Body of pancreas (tissue), 4 donors: ENCODE measurements at regions not wholly inside any gene's neighbourhood (a gene's known extent, or its start where the extent isn't known, plus 50 kb on each side); places are given as distances from the start of the nearest gene placed in this dataset.

ENCODE experiments used
- ATAC-seq: fragments of 150-250 bp; one replicate; pipeline ENCODE4 v1.9.1; 2016
- DNase-seq, 4 donors: peaks; one replicate each; pipeline ENCODE4 v3.0.0-alpha.2; 2019
- H3K27ac ChIP-seq, 4 donors: fragments of 200-600 bp; sonication (generic); 1 replicate in 3 of 4; 2 replicates in 1 of 4; pipeline versions ENCODE4 v1.5.1 to v1.6.1; 2016 to 2019; ENCODE audit warnings: mild to moderate bottlenecking in 1 of 4, mixed read lengths in 1 of 4, moderate library complexity in 1 of 4
- H3K27me3 ChIP-seq, 2 donors: fragments of 200-600 bp; sonication (generic); one replicate each; pipeline ENCODE4 v1.6.0; 2016; ENCODE audit warnings: mild to moderate bottlenecking in 1 of 2
- H3K36me3 ChIP-seq, 2 donors: fragments of 200-600 bp; sonication (generic); replicated peaks in 1 of 2; 2 replicates each; pipeline ENCODE4 v1.5.1; 2016; ENCODE audit warnings: low read depth in 2 of 2; ENCODE audit not compliant: insufficient read depth in 1 of 2
- H3K4me1 ChIP-seq: fragments of 200-600 bp; sonication (generic); one replicate; pipeline ENCODE4 v1.6.0; 2016
- H3K4me3 ChIP-seq, 2 donors: fragments of 200-600 bp; sonication (generic); 1 replicate in 1 of 2; 2 replicates in 1 of 2; pipeline ENCODE4 v1.5.1; 2016 to 2019
- H3K9me3 ChIP-seq, 3 donors: fragments of 200-600 bp; sonication (generic); 1 replicate in 2 of 3; 2 replicates in 1 of 3; pipeline ENCODE4 v1.5.1; 2016
- CTCF ChIP-seq, 7 experiments: fragments of 450-650 bp in 4 of 7; fragments of 200-600 bp in 3 of 7; sonication (generic) in 3 of 7; IDR thresholded peaks; one replicate each; pipeline ENCODE4 v1.5.1; 2016 to 2019; ENCODE audit warnings: antibody characterized with exemption in 7 of 7
- POLR2A ChIP-seq, 3 donors: fragments of 450-650 bp; IDR thresholded peaks; one replicate each; pipeline ENCODE4 v1.6.1; 2016; ENCODE audit warnings: antibody characterized with exemption in 3 of 3, mild to moderate bottlenecking in 2 of 3
- WGBS, 2 donors: methylation state at CpG; one replicate each; pipeline ENCODE4 v1.1.5; 2017; 5-methylcytosine and 5-hydroxymethylcytosine counted together
- intact Hi-C: fragments of 100-400 bp; cut with DNase I; formaldehyde crosslinking; loops from one replicate; pipeline ENCODE4 v1.15.1; 2023

GRCh38 chr10:60518745-60519144 lies 129.1 kb upstream of the ANK3 start:
- Histone ChIP-seq H3K36me3 (no peaks in the 10 kb centered on the region), H3K27me3 (no peaks in the 10 kb centered on the region), H3K9me3 (no peaks in the 10 kb centered on the region), H3K27ac (no peak overlapping the region), H3K4me3 (no peak overlapping the region), H3K4me1 (peaks cover 11% of the 10 kb centered on the region)
- no peak for TF ChIP-seq CTCF (IDR thresholded peaks at IDR 0.05)
- no peak for TF ChIP-seq POLR2A (IDR thresholded peaks at IDR 0.05)
- DNase-seq (no peak), ATAC-seq (no peak)
- intact Hi-C loops: no loop called here
- WGBS, 2 donors: 81 to 89% methylated on average over 4 of the region's 4 CpGs

GRCh38 chr10:60517805-60518204 lies 128.1 kb upstream of the ANK3 start:
- no peak overlapping the region for H3K27ac ChIP-seq
- H3K36me3 ChIP-seq: no peaks in the 10 kb centered on the region
- peaks cover 11% of the 10 kb centered on the region for H3K4me1 ChIP-seq
- H3K27me3 ChIP-seq: no peaks in the 10 kb centered on the region
- WGBS, 2 donors: 83 to 94% methylated on average over 3 of the region's 3 CpGs
- ATAC-seq (no peak), DNase-seq (no peak)
- intact Hi-C loops: no loop called here
- H3K4me3 ChIP-seq: no peak overlapping the region
- TF ChIP-seq CTCF (IDR thresholded peaks at IDR 0.05) (no peak), POLR2A (IDR thresholded peaks at IDR 0.05) (no peak)
- no peaks in the 10 kb centered on the region for H3K9me3 ChIP-seq

GRCh38 chr10:60513281-60513680 lies 123.6 kb upstream of the ANK3 start:
- no peak overlapping the region for H3K4me3 ChIP-seq
- intact Hi-C loops: no loop called here
- H3K9me3 ChIP-seq: no peaks in the 10 kb centered on the region
- DNase-seq (no peak), ATAC-seq (no peak)
- H3K27me3 ChIP-seq: no peaks in the 10 kb centered on the region
- no peak overlapping the region for H3K27ac ChIP-seq
- H3K36me3 ChIP-seq: no peaks in the 10 kb centered on the region
- peaks cover 2% of the 10 kb centered on the region for H3K4me1 ChIP-seq
- TF ChIP-seq POLR2A (IDR thresholded peaks at IDR 0.05): no peak
- TF ChIP-seq CTCF (IDR thresholded peaks at IDR 0.05): no peak

- intact Hi-C loops: no loop called here
- no peak overlapping the region for H3K27ac ChIP-seq
- no peak for TF ChIP-seq CTCF (IDR thresholded peaks at IDR 0.05)
- no peak for TF ChIP-seq POLR2A (IDR thresholded peaks at IDR 0.05)
- ATAC-seq (no peak), DNase-seq (no peak)
- H3K36me3 ChIP-seq: no peaks in the 10 kb centered on the region
- peaks cover 6% of the 10 kb centered on the region for H3K4me1 ChIP-seq
- H3K4me3 ChIP-seq: no peak overlapping the region
- H3K9me3 ChIP-seq: no peaks in the 10 kb centered on the region
- WGBS, 2 donors: 77 to 79% methylated on average over 2 of the region's 2 CpGs
- H3K27me3 ChIP-seq: no peaks in the 10 kb centered on the region
These were observed 122.0 kb upstream of the ANK3 start for GRCh38 chr10:60511477-60512229.

- 74 to 79% methylated on average over 2 of the region's 2 CpGs for WGBS, 2 donors
- H3K4me1 ChIP-seq: peaks cover 6% of the 10 kb centered on the region
- TF ChIP-seq CTCF (IDR thresholded peaks at IDR 0.05): no peak
- TF ChIP-seq POLR2A (IDR thresholded peaks at IDR 0.05): no peak
- H3K27me3 ChIP-seq: no peaks in the 10 kb centered on the region
- ATAC-seq: no peak
- no peaks in the 10 kb centered on the region for H3K36me3 ChIP-seq
- intact Hi-C loops: no loop called here
- DNase-seq: no peak
- no peak overlapping the region for H3K27ac ChIP-seq
- no peak overlapping the region for H3K4me3 ChIP-seq
- H3K9me3 ChIP-seq: no peaks in the 10 kb centered on the region
These were observed 119.2 kb upstream of the ANK3 start for GRCh38 chr10:60508831-60509230.
